ENCODE measurements at regions not wholly inside any gene's neighbourhood (a gene's known extent, or its start where the extent isn't known, plus 50 kb on each side); places are given as distances from the start of the nearest gene placed in this dataset.

GRCh38 chr2:121160366-121160765 is 124.6 kb downstream of the TFCP2L1 start:
- TF ChIP-seq CTCF (IDR thresholded peaks at IDR 0.05) (no peak), EZH2 (IDR thresholded peaks at IDR 0.05; ENCODE audit: borderline replicate concordance, insufficient read depth, low read depth, low read length, poor library complexity, severe bottlenecking) (no peak)

All from B cell (primary cell).